Activated T-cell treated with anti-CD3 and anti-CD28 coated beads, Interleukin-2, amount 50 U/mL, for 48 hours (primary cell): ENCODE measurements at regions not wholly inside any gene's neighbourhood (a gene's known extent, or its start where the extent isn't known, plus 50 kb on each side); places are given as distances from the start of the nearest gene placed in this dataset.

Experiments used
- DNase-seq, 2 experiments: peaks; one replicate each; pipeline ENCODE4 v3.0.0-alpha.2; 2020

DNA sequence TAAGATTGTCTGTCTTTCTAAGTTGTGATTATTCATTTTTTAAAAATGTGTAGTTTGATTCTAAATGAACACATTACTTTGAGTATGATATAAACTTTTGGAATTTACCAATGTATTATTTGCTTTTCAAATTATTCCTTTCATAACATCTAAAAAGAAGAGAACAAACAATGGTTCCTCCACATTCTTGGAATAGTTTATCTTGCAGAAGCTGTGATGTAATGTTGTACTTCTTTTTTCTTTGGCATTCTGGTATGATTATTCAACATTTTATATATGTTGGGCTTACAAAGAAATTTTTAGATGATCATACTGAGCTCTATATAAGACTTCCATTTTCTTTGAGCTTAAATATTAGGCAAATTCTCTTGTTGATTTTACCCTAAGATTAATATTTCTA, 419.2 kb downstream of the DIPK2A start:
- DNase-seq = no peak

DNA sequence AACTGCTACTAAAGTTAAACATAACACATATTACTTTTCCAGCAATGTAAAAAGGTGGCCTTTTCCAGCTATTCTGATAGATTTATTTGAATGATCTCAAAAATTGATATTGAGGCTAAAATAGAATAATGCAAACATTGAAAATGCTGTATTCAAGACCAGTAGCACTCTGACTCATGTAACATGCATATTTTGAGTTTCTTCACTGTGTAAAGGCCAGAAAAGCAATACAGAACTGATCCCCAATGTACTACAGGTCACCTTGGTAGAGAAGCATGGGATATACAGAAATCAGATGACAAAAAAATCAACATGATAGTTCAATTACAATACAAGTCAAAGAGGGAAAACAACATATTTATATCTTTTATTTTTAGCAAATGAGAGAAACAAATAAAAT, 419.6 kb downstream of the DIPK2A start:
- no peak for DNase-seq

DNA sequence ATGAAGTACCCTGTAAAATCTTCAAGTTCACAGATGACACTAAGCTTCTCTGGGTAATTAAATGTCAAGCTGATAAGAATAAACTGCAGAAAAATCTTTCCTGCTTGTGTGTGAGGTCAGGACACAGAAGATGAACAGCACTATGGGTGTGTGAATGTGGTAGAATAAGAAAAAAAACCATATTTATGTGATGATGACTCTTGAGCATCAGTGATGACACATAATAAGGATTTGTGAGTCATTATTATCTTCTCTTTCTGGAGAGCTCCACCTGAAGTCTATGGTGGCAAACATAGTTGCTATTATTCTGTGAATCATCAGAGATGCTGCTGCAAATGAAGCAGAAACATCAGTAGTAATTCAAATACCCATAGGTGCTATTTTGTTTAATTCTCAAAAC, 422.4 kb downstream of the DIPK2A start:
- DNase-seq = no peak

DNA sequence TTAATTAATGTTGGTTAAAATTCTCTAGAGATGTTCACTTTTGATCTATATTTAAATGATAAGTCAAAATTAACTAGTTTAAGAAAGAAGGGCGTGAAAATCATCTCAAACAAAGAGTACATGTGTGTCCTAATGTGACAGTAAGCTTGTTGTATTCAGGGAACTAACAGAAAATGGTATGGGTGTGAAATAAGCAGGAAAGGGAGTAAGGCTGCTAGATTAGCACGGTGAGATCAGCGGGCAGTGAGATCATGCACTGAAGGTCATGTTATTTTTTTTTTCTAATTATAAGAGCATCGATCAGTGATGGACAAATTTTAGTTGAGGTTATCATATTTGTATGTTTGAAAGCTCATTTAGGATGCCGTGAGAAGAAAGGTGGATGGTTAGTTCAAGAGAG, 430.8 kb downstream of the DIPK2A start:
- no peak for DNase-seq

DNA sequence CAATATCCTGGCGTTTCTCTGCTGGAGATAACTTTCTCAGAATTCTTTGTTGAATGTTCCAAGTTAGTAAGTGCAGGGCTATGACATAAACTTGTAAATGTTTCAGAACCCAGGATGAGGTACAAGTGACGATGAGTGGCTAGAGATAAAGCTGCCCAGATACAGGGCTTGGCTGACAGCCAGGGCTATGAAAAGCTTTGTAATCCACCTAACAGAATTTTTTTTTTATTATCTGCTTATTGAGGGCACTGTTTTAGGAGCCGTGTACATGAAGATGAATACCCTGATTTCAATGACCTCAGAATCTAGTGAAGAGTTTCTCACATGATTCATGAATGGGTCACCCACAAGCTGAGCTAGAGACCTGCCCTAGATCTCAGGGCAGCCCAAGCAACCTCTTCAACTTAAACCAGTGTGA, 431.4 kb downstream of the DIPK2A start:
- no peak for DNase-seq

DNA sequence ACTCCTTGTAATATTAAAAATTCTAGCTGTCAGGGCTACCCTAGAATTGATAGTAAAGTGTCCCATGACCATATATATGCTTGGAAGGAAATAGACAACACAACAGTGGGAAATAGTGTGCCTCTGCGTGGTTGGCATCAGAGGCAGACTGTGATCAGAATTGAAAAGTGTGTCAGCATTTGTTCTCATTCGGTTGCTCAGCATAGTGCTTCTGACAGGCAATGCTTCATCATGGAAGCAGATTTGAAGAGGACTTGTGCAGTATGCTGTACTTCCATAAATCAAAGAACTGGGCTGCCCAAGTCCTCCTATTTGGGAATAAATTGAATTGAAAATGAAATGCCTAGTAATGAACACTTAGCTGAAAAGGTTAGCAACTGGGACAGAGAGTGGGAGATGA, 435.7 kb downstream of the DIPK2A start:
- DNase-seq = no peak

DNA sequence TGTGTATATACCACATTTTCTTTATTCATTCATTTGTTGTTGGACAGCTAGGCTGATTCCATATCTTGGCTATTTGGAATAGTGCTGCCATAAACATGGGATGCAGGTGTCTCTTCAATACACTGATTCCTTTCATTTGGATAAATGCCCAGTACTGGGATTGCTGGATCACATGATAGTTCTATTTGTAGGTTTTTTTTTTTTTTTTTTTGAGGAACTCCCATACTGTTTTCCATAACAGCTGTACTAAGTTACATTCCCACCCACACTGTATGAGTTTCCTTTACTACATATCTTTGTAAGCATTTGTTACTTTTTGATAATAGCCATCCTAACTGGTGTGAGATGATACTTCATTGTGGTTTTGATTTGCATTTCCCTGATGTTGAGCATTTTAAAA, 437.7 kb downstream of the DIPK2A start:
- no peak for DNase-seq

DNA sequence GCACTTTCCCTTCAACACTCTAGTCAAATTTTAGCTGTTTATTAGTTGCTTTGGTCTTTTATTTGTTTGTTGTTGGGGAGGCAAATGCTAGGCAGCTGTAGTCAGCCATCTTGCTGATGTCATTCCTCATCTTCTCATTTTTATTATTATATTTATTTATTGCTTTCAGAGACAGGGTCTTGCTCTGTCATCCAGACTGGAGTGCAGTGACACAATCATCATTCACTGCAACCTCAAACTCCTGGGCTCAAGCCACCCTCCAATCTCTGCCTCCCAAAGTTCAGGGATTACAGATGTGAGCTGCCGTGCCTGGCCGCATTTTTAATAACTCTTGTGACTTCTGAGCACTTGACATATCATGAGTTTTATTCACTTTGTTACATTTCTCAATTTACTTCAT, 441.4 kb downstream of the DIPK2A start:
- DNase-seq = no peak

DNA sequence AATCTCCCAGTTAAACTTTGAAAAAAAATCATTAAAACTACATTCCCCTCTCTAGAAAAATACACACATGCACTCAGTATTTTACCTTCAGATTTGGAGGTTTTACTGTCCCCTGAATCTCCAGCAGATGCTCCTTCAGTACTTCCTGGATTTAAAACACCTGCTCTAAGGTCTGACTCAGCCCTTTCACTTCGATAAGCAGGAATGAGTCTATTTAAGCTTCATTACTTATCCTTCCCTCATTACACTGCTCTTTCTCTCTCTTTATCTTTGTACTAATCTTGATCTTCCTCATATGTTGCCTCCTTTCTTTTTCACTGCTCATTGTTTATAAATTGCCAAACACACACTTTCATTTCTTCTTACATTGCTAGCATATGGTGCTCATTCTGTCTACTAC, 443.9 kb downstream of the DIPK2A start:
- no peak for DNase-seq

DNA sequence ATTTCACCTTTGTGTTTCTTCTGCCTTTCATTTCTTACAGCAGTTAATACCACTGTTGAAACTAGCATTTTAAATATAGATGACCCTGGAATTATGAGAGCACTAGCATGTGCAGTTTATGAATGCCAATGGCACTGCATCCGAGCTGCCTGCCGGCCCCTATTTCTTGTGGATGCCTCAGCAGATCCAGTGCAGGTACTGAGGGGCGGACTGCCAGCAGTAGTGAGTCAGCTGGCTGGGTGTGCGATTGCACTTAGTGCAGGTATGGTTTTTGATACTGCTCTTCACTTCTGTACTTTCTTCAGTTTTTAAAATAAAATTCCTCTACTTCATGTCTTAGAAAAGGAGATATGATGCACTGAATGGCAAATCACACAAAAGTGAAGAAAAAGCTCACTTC, 453.0 kb downstream of the DIPK2A start:
- DNase-seq = no peak

DNA sequence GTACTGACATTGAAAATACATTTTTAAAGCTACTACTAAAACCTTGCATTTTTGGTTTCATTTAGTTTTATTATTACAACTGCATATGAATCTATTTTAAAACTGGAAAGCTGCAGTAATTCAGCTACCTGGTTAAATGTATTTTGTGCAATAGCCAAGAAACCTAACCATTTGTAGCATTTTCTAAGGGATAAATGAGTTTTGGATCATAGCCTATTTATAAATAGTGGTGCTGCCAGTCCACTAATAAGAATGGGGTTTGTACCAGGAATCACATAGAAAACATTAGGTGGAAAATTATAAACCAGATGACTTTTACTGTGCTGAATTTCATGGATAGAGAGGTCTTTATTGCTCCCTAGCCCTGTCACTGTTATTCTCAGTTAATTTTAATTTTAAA, 454.7 kb downstream of the DIPK2A start:
- DNase-seq = no peak

DNA sequence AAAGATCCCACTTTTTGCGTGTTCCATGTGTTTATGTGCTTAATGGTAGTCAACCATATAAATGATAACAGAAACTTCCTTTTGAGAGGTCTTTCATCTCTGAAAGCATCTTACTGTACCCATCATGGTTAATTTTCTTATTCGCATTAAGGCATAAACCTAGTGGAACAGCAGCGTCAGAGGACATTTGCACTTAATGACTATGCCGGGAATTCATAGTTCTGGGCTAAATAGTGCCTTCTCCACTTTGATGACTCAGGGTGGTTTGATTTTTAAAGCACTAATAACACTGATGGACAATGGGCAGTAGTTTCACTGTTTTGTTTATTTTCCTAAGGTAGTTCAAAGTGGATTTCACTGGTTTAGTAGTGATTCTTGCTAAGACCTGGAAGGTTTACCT, 455.3 kb downstream of the DIPK2A start:
- DNase-seq = no peak

DNA sequence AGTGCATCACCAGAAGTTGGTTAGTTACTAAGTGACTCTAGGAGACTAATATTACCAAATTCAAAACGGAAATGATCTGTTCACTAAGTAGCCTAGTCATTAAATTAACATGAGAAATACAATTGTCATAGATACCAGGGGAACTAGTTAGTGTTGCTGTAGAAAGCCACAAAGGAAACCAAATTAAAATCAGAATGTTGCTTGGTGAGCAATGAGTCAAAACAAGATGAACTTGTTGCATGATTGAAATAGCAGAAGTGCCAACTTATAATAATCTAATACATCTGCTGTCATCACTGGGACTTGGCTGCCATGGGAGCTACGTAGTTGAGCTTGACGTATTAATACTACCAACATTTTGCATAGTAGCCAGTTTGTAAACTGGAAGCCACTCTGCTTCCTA, 458.1 kb downstream of the DIPK2A start:
- no peak for DNase-seq

DNA sequence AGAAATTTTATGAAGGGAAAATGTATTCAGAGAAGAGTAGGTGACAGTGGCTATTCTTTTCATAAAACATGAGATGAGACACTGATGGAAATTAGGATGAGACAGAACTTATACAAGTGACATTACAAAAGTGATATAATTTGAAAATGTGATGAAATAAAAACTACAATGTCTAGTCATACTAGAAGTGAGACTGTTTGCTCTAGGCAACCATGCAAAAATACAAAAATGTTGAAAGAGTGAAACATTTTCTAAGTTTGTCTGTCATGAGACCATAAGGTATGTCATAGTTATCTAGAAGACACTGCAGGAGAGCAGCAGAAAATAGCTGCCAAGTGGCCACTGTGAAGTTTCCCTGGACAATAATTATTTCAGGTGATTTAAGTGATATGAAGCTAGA, 459.5 kb downstream of the DIPK2A start:
- DNase-seq = no peak

DNA sequence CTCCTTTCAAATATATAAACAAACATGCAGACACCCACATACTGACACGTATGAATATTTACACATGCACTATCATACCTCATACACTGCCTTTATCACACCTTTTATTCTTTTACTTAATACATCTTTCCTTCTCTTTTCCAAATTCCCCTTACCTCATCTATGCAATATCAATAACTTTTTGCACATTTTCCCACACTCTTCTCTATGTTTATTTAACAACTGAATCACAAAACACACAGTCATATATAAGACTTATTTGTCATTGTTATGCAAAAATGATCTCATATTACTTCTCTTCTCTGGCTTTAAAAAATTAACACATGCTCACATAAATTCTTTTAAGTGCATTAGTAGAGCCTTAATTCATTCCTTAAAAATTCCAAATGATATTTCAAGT, 461.4 kb downstream of the DIPK2A start:
- no peak for DNase-seq

DNA sequence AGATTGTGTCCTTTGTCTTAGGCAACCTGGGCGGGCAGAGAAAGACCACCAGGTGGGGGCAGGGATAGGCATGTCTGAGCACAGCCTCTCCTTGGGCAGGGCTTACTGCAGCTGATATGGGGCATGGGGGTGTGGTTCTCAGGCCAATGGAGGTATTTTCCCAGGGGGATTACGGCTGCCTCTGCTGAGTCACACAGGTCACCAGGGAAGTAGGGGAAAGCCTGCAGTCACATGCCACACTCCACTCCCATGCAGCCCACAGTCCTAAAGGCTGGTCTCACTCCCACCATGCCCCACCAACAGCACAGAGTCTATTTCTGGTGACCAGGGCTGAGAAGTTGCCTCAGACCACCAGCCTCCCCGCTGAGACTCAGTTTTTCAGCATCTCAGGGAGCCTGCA, 466.4 kb downstream of the DIPK2A start:
- DNase-seq = no peak

DNA sequence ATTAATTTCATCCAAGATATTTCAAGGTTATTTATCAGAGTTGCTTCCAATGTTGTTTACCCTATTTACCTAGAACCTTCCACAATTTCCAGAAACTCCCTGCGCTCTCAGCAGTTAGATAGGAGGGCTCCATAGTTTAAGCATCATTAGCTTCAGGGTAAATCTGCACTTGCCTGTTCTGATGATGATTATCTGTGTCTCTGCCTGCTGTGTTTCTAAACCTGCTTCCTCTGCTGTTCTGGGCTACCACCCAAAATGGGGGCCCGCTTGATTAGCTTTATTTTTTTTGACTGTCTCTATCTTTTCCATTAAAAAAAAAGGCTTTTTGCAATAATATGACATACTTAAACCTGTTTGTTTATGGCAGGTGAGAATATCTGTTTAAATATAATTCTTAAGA, 472.4 kb downstream of the DIPK2A start:
- no peak for DNase-seq

DNA sequence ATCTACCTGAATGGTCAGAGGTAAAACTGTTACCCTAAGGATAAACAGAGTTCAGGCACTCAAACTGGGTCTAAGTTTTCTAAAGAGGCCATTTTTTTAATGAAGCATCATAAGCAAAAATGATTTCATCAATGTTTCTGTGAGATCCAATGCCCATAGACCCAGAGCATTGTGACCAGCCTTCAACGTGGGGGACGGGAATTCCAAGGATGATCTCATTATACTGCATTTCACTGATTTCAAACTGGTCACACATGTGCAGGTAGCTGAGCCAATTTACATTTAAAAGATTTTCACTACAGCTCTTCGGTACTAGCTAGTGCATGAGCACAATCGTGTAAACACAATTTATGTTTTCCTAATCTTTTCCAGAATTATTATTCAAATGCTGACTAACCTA, 472.9 kb downstream of the DIPK2A start:
- DNase-seq = no peak

DNA sequence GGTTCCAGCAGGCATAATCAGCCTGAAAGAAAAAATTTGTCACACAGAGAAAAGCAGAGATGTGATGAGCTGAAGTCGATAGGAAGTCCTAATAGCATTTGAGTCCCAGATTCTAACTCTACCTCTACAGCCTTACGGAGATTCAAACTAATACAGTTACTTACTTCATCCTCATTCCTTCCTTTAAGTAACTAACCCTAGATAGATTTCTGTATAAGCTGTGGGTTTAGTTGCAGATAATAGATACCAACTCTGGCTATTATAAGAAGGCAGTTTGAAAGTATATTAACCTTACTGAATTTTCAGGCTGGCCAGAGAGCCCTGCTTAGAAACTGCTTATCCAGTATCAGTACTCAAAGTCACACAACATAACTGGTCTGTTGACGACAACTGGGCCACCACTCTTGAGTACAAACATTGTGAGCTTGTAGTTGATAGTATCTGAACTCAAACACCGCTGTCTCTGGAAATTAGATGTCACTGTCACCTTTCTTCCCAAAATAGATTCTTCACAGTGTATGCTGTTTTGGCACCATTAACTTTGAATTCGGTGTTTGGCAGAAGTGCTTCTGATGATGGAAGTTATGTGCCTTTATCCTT, 484.3 kb downstream of the DIPK2A start:
- DNase-seq = no peak

DNA sequence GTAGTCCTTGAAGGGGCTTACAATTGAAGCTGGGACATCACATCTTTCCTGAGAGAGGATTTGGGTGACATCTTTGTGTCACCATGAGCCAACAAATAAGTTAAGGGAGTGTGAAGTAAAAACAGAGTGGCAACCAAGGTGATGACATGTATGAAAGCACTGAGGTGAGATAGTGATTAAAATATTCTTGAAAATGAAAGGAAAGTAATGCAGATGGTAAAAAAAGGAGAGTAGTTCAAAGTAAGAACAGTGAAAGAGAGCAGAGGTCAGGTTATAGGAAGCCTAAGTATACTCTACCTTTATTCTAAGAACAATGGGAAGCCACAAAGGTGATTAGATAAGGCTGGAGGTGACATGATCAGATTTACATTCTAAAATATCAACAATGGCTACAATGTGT, 486.1 kb downstream of the DIPK2A start:
- DNase-seq = no peak

DNA sequence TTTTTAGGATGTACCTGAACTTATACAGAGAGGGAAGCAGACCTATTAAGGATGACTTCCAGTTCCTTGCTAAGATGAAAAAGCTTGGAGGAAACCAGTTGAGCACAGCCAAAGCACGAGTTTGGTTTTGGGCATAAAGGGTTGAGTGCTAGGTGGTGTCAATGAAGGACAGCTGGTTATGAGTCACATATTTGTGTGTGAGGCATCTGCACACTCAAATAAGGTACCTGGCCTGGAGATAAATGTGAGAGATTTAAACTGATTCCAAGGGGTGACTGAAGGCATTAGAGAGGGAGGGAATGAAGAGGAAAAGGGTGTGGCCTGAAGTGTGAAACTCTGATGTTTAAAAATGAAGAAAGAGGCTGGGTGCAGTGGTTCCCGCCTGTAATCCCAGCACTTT, 486.7 kb downstream of the DIPK2A start:
- no peak for DNase-seq

DNA sequence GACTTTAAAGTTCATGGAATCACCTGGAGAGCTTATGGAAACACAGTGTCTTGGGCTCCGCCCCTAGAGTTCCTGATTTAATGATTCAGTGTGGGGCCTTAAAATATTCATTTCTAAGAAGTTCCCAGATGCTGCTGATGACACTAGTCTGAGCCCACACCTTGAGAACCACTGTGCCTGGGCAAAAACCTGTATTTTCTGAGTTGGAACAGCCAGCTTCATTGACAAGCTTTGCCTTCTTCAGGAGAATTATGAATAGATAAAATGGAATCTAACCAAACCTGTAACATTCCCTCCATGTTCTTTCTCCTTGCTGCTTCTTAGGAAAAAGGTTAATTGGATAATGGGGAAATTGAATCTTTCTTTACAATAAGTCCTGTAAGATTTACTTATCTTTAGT, 490.7 kb downstream of the DIPK2A start:
- DNase-seq = no peak

DNA sequence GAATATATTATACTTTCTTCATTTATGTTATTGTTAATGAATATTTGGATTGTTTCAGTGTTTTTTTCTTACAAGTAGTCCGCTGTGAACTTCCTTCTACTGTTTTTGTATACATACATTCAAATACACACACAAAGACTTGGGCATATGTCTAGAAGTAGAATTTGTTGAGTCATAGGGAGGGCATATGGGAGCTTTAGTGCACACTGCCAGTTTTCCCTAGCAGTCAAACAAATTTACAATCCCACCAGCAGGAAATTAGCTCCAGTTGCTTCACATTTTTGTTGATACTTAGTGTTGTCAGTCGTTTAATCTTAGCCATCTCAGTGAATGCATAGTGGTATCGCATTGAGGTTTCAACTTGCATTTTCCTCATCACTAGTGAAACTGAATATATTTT, 492.3 kb downstream of the DIPK2A start:
- no peak for DNase-seq

DNA sequence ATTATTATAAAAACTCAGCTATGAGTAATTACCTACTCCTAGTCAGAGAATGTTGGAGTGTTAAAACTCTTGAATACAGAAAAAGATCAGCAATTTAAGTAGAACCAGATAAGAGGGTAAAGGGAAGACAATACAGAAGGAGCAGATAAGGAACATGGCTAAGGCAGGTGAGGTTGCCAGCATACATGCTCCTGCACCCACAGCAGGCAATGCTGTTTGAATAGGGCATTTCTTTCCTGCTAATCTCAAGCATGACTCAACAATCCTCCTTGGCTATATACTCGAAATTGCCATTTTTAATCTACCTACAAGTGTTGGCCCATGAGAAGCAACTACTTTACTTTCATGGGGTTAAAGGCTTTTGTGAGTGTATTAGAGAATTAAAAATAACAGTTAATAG, 494.5 kb downstream of the DIPK2A start:
- DNase-seq = no peak

DNA sequence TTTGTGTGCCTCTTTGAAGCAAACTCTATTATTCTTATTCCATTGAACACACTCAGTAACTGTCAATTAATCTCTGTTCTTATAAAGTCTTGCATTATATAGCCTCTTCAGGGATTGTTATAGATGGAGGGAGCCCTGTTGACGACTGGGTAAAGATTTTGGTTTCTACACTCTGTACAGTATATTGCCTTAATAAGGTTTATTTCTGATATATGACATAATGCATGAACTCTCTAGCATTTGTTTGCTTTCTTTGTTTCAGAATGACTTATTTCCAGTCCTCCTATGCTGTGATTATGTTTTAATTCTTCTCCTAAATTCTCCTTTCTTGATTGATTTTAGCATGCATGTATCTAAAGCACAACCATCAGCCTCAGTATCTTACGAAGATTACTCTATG, 494.9 kb downstream of the DIPK2A start:
- no peak for DNase-seq

DNA sequence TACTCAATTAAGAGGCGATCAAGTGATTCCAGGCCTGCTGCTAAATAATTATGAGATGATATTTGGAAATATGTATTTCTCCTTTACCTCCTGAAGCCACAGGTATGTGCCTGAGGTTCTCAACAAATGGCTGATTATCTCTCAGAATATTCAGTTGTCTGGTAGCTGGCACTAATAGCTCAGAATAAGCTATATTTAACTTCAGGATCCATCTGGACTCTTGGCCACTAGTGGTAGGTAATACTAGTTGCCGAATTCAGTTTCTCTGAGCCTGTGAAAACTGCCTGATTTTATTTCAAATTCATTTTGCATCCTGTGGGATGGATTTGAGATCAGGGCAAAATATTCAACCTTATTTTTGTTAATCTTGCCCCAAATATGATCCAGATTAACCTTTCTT, 499.0 kb downstream of the DIPK2A start:
- DNase-seq = no peak
